Prostate gland (tissue), 1 donor: ENCODE measurements at regions not wholly inside any gene's neighbourhood (a gene's known extent, or its start where the extent isn't known, plus 50 kb on each side); places are given as distances from the start of the nearest gene placed in this dataset.

ENCODE experiments used
- POLR2A ChIP-seq: fragments of 450-650 bp; IDR thresholded peaks from one replicate; pipeline ENCODE4 v1.6.1; 2016; ENCODE audit warnings: antibody characterized with exemption, mild to moderate bottlenecking
- POLR2AphosphoS5 ChIP-seq: sonication (generic); formaldehyde crosslinking; IDR thresholded peaks from one replicate; pipeline ENCODE4 v1.6.1; 2017; ENCODE audit warnings: antibody characterized with exemption

- TF ChIP-seq POLR2AphosphoS5 (peak; percentile 4), POLR2A (no peak)
Observed at GRCh38 chr1:232283864-232284263, 346.1 kb downstream of the SIPA1L2 start.
